ENCODE measurements at regions not wholly inside any gene's neighbourhood (a gene's known extent, or its start where the extent isn't known, plus 50 kb on each side); places are given as distances from the start of the nearest gene placed in this dataset.

GRCh38 chr16:79662669-79663313 lies 62.3 kb upstream of the MAF start:
- DNase-seq: no peak

- no peak for DNase-seq
Measured at GRCh38 chr16:79662122-79662521, 61.6 kb upstream of the MAF start.

GRCh38 chr16:79661578-79661977 lies 61.0 kb upstream of the MAF start:
- no peak for DNase-seq

- no peak for DNase-seq
Measured at GRCh38 chr16:79659344-79659743, 58.8 kb upstream of the MAF start.

GRCh38 chr16:79658301-79659033 lies 57.9 kb upstream of the MAF start:
- no peak for DNase-seq

GRCh38 chr16:79656553-79657115 lies 56.1 kb upstream of the MAF start:
- no peak for DNase-seq

GRCh38 chr16:79653373-79653891 lies 52.9 kb upstream of the MAF start:
- no peak for DNase-seq

GRCh38 chr16:79651363-79651762 lies 50.8 kb upstream of the MAF start:
- DNase-seq: no peak
